NCI-H2029 treated with DMSO at 0.1 percent for 48 hours (cell line): ENCODE measurements at regions not wholly inside any gene's neighbourhood (a gene's known extent, or its start where the extent isn't known, plus 50 kb on each side); places are given as distances from the start of the nearest gene placed in this dataset.
"Not testable (repeated sequence)": the region's sequence is repeated elsewhere in the genome, so short reads cannot be mapped to it uniquely, and the experiment has no call there.

ENCODE experiments used
- DNase-seq: peaks from one replicate; lab custom pipeline; 2025; lab: John Stamatoyannopoulos, UW

GRCh38 chr4:13678186-13678924, 50.8 kb upstream of the BOD1L1 start:
- no peak for DNase-seq

- no peak for DNase-seq
These were observed 54.0 kb upstream of the BOD1L1 start for GRCh38 chr4:13681570-13681969.

DNA sequence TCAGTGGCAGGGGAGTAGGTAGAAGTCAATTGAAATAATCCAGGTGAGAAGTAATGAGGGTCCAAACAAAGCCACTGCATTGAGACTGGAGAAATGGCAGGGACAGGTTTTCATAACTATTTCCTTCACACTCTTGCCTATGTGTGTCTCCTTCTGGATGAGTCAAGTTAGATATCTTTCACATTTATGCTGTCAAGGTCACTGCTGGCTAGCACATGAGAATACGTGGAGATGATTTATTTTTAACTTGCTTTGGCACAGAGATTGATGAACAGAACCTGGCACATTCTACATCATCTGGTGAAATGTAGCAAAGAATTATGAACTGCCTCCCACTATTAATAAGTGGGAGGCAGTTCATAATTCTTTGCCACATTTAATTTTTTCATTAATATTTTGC, 66.7 kb upstream of the BOD1L1 start:
- DNase-seq: no peak

DNA sequence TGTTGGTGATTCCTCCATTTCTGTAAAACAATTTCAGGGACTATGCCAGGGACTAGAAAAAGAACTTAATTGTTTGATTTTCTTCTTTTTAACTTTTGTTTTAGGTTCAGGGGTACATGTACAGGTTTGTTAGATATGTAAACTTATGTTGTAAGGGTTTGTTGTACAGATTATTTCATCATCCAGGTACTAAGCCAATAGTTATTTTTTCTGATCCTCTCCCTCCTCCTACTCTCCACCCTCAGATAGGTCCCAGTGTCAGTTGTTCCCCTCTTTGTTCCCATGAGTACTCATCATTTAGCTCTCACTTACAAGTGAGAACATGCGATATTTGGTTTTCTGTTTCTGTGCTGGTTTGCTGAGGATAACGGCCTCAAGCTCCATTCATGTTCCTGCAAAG, 70.8 kb upstream of the BOD1L1 start:
- DNase-seq: no peak

- DNase-seq: no peak
These were observed 72.7 kb upstream of the BOD1L1 start for GRCh38 chr4:13700021-13700857.

- not testable (repeated sequence) for DNase-seq
These were observed 73.3 kb upstream of the BOD1L1 start for GRCh38 chr4:13700858-13701140.

- no peak for DNase-seq
These were observed 74.5 kb upstream of the BOD1L1 start for GRCh38 chr4:13701937-13702446.

- no peak for DNase-seq
These were observed 75.6 kb upstream of the BOD1L1 start for GRCh38 chr4:13703096-13703495.

DNA sequence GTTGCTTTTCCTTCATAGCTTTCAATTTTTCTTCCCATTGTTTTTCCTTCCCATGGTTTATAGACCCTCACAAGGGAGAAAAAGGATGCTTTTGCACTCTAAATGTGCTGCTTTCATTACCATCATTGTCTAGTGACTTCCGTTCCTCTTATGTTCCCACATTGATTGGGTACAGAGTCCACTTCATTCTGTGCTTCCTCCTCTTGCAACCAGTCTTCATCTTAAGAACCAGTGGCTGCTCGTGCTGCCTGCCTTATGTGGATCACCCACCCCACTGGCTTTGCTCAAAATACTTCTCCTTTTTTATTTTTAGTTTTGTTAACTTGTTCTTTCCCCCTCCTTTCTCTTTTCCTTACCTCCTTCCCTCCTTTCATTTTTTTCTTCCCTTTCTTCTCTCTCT, 76.5 kb upstream of the BOD1L1 start:
- no peak for DNase-seq

GRCh38 chr4:13704761-13705160, 77.2 kb upstream of the BOD1L1 start:
- no peak for DNase-seq

DNA sequence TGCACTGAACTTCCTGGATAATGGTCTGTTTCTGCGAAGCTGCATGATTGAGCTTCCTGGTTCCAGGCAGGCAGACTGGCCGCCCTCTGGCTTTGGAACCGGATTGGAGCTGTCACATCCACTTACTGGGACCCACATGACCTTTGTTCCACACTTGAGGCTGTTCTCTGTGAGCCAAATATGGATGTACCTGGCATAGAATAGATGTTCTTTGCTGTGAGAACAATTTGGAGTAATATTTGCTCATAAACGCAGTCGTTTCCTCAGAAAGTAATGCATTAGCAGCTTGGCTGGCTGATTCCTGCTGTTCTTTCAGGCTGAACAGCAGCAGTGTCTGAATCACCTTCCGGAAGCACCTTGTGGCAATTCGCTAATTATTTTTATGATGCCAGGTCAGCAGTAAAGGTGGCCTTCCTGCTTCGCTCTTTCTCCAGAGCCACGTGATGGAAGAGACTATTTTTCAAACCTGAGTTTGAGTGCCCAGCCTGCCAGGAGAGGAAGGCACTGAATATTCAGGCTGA, 78.1 kb upstream of the BOD1L1 start:
- peak; percentile 68 for DNase-seq

GRCh38 chr4:13706120-13706519, 78.6 kb upstream of the BOD1L1 start:
- no peak for DNase-seq

DNA sequence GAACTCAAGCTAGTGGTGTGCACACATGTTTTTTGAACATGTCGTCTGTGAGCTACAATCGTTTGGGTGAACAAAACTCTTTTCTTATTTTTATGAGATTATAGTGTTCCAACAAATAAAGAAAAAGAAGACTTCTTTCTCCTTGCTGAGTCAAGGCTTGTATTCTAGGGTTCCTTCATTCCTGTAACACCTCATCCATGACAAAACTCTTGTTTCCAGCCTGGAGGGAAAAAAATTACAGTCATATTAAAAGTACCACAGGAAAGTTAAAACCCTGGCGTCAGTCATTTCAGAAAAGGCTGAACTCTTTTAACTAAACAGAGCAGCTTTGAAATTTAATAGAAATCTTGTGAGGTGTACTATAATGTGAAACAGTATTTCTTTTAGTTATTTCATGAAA, 79.2 kb upstream of the BOD1L1 start:
- DNase-seq: no peak

GRCh38 chr4:13710246-13710885, 82.8 kb upstream of the BOD1L1 start:
- DNase-seq: no peak

DNA sequence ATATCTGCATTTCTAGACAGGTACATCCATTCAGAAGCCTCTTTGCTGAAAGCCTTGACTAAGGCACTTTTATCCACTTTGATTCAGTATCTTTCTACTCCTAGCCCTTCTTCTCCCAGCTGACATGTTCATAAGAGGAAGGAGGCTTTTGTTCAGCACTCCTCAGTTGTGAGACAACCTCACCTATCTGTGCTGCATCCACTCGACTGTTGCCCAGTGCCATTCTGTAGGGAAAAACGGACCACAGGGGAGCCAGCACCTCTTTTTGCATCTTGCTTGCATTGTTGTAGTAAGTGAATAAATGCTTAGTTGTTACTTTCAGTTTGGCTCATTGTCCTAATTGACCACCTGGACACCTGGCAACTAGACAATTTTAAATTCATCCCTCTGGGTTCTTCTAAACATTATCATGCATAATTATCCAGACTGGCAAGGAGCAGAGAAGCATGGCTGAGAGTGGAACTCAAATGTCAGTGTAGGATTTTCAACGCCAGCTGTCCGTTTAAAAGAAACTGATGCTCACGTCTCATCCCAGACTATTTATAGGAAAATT, 83.8 kb upstream of the BOD1L1 start:
- no peak for DNase-seq

DNA sequence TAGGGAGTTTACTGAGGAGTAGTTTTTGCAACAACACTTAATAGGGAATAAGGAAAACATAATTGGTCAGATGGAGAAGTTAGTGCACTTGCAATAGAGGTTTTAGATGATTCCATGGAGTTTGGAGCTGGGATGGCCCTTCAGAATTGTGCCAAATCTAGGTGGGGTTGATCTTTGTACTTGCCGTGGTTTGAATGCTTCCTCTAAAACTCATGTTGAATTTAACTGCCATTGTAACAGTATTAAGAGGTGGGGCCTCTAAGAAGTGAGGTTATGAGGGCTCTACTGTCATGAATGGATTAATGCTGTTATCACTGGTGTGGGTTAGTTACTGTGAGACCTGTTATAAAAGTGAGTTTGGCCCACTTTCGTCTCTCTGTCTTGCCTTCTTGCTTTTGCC, 94.4 kb upstream of the BOD1L1 start:
- no peak for DNase-seq

- no peak for DNase-seq
These were observed 95.1 kb upstream of the BOD1L1 start for GRCh38 chr4:13722649-13723048.

- no peak for DNase-seq
These were observed 101.2 kb upstream of the BOD1L1 start for GRCh38 chr4:13728761-13729160.

GRCh38 chr4:13731019-13731418, 103.5 kb upstream of the BOD1L1 start:
- DNase-seq: no peak

DNA sequence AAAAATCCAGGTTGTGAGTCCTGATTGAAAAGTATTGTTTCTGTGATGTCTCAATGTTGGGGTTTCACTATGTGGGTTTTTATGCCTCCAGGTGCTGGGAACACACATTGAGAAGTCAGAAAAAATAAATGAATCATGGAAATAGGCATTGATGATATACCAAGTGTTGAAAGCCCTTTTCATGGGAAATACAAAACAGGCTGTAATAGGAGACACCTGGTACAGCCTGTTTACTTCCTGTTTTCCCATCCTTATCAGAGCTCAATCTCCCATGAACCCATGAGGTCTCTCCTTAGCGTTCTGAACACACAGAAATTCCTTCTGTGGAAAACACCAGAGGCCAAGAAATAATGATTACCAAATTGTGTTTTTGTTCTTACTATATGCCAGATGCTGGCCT, 106.3 kb upstream of the BOD1L1 start:
- no peak for DNase-seq

DNA sequence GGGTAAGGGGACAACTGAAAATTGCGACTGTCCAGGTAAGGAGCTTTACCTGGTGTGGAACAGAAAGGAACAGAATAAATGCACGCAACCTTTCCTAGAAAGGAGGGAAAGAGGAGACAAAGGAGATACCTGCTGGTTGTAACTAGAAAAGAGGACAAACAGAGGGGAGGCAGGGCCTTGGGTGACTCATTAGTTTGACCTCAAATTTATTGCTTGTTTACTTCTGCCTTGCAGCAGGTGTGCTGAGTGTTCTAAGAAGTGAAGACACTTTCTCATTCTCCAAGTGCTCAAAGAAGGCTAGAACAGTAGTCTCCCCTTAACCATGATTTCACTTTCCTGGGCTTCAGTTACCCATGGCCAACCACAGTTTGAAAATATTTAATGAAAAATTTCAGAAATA, 123.1 kb upstream of the BOD1L1 start:
- no peak for DNase-seq

DNA sequence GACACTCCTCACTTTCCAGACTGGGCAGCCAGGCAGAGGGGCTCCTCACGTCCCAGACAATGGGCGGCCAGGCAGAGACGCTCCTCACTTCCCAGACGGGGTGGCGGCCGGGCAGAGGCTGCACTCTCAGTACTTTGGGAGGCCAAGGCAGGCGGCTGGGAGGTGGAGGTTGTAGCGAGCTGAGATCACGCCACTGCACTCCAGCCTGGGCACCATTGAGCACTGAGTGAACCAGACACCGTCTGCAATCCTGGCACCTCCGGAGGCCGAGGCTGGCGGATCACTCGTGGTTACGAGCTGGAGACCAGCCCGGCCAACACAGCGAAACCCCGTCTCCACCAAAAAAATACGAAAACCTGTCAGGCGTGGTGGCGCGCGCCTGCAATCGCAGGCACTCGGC, 134.1 kb upstream of the BOD1L1 start:
- not testable (repeated sequence) for DNase-seq
